OCI-LY7 (cell line): ENCODE measurements at regions not wholly inside any gene's neighbourhood (a gene's known extent, or its start where the extent isn't known, plus 50 kb on each side); places are given as distances from the start of the nearest gene placed in this dataset.

Experiments
- BruUV-seq: library from RNA; stranded (reverse); fragments of 400-500 nt; replicated peaks from 2 replicates; lab custom pipeline; 2021; lab: Mats Ljungman, UMichigan
- CTCF ChIA-PET: fragments of 300-600 bp; sonication (Branson Sonifier 250); formaldehyde crosslinking; loops from one replicate; lab custom pipeline; 2022; ENCODE audit warnings: antibody characterized with exemption; ENCODE audit not compliant: unreplicated experiment; lab: Charles Lee
- POLR2A ChIA-PET: fragments of 300-600 bp; sonication (Branson Sonifier 250); formaldehyde crosslinking; loops from one replicate; lab custom pipeline; 2022; ENCODE audit warnings: antibody characterized with exemption; lab: Charles Lee
- DNase-seq: peaks from one replicate; pipeline ENCODE4 v3.0.0-alpha.2; 2015; ENCODE audit warnings: low spot score
- H2AFZ ChIP-seq: fragments of 200-600 bp; sonication (generic), shearing (Covaris generic); 2 replicates; pipeline ENCODE4 v1.6.1; 2014; ENCODE audit warnings: mild to moderate bottlenecking, antibody characterized with exemption, low read length, moderate library complexity
- H3K27ac ChIP-seq: fragments of 200-600 bp; sonication (generic); 2 replicates; pipeline ENCODE4 v1.5.1; 2014; ENCODE audit warnings: mixed run types, low read depth, mild to moderate bottlenecking, moderate library complexity, low read length, inconsistent platforms; ENCODE audit not compliant: poor library complexity, severe bottlenecking
- H3K36me3 ChIP-seq: fragments of 200-600 bp; sonication (generic); 2 replicates; pipeline ENCODE4 v1.6.1; 2014; ENCODE audit warnings: mild to moderate bottlenecking, antibody characterized with exemption, low read length, moderate library complexity, mixed read lengths; ENCODE audit not compliant: insufficient read depth
- H3K4me1 ChIP-seq: fragments of 200-600 bp; sonication (generic); 2 replicates; pipeline ENCODE4 v1.5.1; 2014; ENCODE audit warnings: mild to moderate bottlenecking, low read length; ENCODE audit not compliant: insufficient read depth, poor library complexity, severe bottlenecking
- H3K4me2 ChIP-seq: fragments of 200-600 bp; sonication (generic); 2 replicates; pipeline ENCODE4 v1.6.1; 2014; ENCODE audit warnings: mild to moderate bottlenecking, low read length
- H3K4me3 ChIP-seq: fragments of 200-600 bp; sonication (generic); 2 replicates; pipeline ENCODE4 v1.5.1; 2014; ENCODE audit warnings: mild to moderate bottlenecking, low read depth, low read length; ENCODE audit not compliant: poor library complexity, severe bottlenecking
- H3K79me2 ChIP-seq: fragments of 200-600 bp; sonication (generic); 2 replicates; pipeline ENCODE4 v1.6.1; 2016; ENCODE audit warnings: low read depth, mild to moderate bottlenecking, low read length, moderate library complexity, mixed read lengths; ENCODE audit not compliant: insufficient read depth
- H3K9me2 ChIP-seq: fragments of 200-600 bp; sonication (generic); 2 replicates; pipeline ENCODE4 v1.6.1; 2016; ENCODE audit warnings: mild to moderate bottlenecking, low read length, mixed read lengths; ENCODE audit not compliant: insufficient read depth
- H3K9me3 ChIP-seq: fragments of 200-600 bp; sonication (generic); 2 replicates; pipeline ENCODE4 v1.6.1; 2014; ENCODE audit warnings: mild to moderate bottlenecking, mixed run types, low read length, mixed read lengths
- H4K20me1 ChIP-seq: fragments of 200-600 bp; sonication (generic); 2 replicates; pipeline ENCODE4 v1.6.1; 2014; ENCODE audit warnings: mild to moderate bottlenecking, antibody characterized with exemption, low read length, moderate library complexity, mixed read lengths; ENCODE audit not compliant: insufficient read depth
- CTCF ChIP-seq: fragments of 200-600 bp; sonication (generic); conservative IDR thresholded peaks from 2 replicates; pipeline ENCODE4 v1.5.1; 2014; ENCODE audit warnings: mild to moderate bottlenecking, antibody characterized with exemption, low read length, moderate library complexity, mixed read lengths
- EZH2phosphoT487 ChIP-seq: fragments of 200-600 bp; sonication (generic); IDR thresholded peaks from 2 replicates; pipeline ENCODE4 v1.6.1; 2018; ENCODE audit warnings: low read depth, borderline replicate concordance, mild to moderate bottlenecking, mixed run types, antibody characterized with exemption, low read length, moderate library complexity, mixed read lengths
- intact Hi-C: fragments of 100-400 bp; cut with micrococcal nuclease; formaldehyde crosslinking; loops from one replicate; pipeline ENCODE4 v1.10.0; 2022; ENCODE audit not compliant: unreplicated experiment

DNA sequence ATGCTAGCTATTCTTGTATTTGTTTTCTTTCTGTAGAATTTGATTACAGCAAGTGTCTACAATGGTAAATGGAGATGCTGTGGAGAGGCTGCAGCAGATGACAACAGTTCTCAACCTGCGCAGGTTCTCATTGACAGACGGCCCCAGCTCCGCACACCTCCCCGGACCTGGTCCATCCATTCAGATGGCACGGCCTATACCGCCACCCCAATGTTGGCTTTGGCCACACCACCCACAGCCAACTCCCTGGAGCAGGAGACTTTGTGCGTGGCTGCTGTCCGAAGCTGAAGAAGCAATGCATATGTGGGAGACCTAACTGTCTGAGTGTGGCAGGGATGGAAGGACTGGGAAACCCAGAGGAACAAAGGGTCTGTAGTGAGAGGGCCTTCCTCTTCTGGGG is 116.4 kb upstream of the TCERG1L start:
- Histone ChIP-seq H3K4me2 (no peak overlapping the region), H4K20me1 (no peaks in the 10 kb centered on the region), H3K27ac (no peak overlapping the region), H3K79me2 (no peaks in the 10 kb centered on the region), H3K4me3 (no peak overlapping the region), H3K4me1 (no peaks in the 10 kb centered on the region), H3K36me3 (no peaks in the 10 kb centered on the region), H2AFZ (no peak overlapping the region), H3K9me3 (no peaks in the 10 kb centered on the region), H3K9me2 (no peaks in the 10 kb centered on the region)
- no peak for TF ChIP-seq CTCF
- no peak for TF ChIP-seq EZH2phosphoT487
- ChIA-PET POLR2A (no interaction called here), CTCF (no interaction called here)
- intact Hi-C loops = no loop called here
- DNase-seq = no peak
- no TSS peak for BruUV-seq

DNA sequence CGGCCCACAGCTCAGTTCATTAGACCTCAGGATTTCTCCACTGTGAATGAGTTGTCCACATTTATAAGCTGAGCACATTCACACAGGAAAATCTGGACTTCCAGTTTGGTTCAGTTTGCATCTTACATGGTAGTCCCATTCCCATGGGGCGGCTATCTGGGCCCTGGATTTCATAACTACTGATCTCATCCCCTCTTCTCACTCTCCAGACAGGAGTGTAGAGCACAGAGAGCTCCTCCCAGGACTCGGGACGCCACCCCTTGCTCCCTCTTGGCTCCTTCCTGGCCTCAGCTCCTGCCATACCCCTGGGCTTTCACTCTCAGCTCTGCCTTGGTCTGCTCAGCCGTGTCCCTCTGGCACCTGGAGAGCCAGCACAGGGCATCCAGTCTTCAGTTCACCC is 117.6 kb upstream of the TCERG1L start:
- H3K9me3 ChIP-seq = no peaks in the 10 kb centered on the region
- BruUV-seq = no TSS peak
- H3K4me3 ChIP-seq = no peak overlapping the region
- H3K4me1 ChIP-seq = no peaks in the 10 kb centered on the region
- no peak for DNase-seq
- intact Hi-C loops = no loop called here
- ChIA-PET CTCF (no interaction called here), POLR2A (no interaction called here)
- H2AFZ ChIP-seq = no peak overlapping the region
- no peaks in the 10 kb centered on the region for H3K36me3 ChIP-seq
- no peaks in the 10 kb centered on the region for H3K79me2 ChIP-seq
- H4K20me1 ChIP-seq = no peaks in the 10 kb centered on the region
- TF ChIP-seq EZH2phosphoT487 (no peak), CTCF (no peak)
- H3K9me2 ChIP-seq = no peaks in the 10 kb centered on the region
- no peak overlapping the region for H3K4me2 ChIP-seq
- H3K27ac ChIP-seq = no peak overlapping the region

DNA sequence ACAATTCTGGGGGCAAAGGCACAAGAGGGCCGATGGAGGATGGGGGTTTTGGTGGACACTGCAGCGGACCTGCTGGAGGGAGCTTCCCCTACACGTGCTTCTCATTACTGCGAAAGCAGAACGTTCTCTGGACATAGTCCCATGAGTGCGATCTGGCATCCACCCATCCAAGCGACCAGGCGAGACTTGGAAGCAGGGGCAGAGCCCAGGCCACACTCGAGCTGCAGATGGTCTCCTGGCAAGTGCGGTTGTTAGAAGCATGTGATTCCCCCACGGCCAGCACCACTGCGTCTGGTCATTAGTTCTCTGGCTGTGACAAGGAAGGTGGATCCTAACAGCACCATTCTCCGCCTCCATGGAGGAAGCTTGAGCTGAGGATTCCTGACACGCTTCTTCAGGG is 118.4 kb upstream of the TCERG1L start:
- no peak for DNase-seq
- ChIA-PET POLR2A (no interaction called here), CTCF (no interaction called here)
- no TSS peak for BruUV-seq
- no peaks in the 10 kb centered on the region for H3K79me2 ChIP-seq
- no peaks in the 10 kb centered on the region for H3K36me3 ChIP-seq
- no peak for TF ChIP-seq EZH2phosphoT487
- H3K4me3 ChIP-seq = no peak overlapping the region
- no peaks in the 10 kb centered on the region for H3K9me3 ChIP-seq
- no peaks in the 10 kb centered on the region for H3K9me2 ChIP-seq
- H3K27ac ChIP-seq = no peak overlapping the region
- no peaks in the 10 kb centered on the region for H4K20me1 ChIP-seq
- intact Hi-C loops = no loop called here
- H2AFZ ChIP-seq = no peak overlapping the region
- H3K4me2 ChIP-seq = no peak overlapping the region
- H3K4me1 ChIP-seq = no peaks in the 10 kb centered on the region
